ENCODE measurements at regions not wholly inside any gene's neighbourhood (a gene's known extent, or its start where the extent isn't known, plus 50 kb on each side); places are given as distances from the start of the nearest gene placed in this dataset.

GRCh38 chr12:91565246-91565645, 382.6 kb upstream of the DCN start:
- intact Hi-C loops (cut with DNase I), result no loop called here
- no peak for ATAC-seq
- TF ChIP-seq CTCF (IDR thresholded peaks at IDR 0.05), result no peak

GRCh38 chr12:91563011-91563765, 380.6 kb upstream of the DCN start:
- H3K27ac ChIP-seq, result no peak overlapping the region
- no peak overlapping the region for H3K4me3 ChIP-seq
- no peak for DNase-seq
- H3K36me3 ChIP-seq, result no peaks in the 10 kb centered on the region
- no peaks in the 10 kb centered on the region for H3K27me3 ChIP-seq (ENCODE audit: low read depth)
- intact Hi-C loops (cut with DNase I), result no loop called here
- H3K9me3 ChIP-seq, result no peaks in the 10 kb centered on the region
- no peak for TF ChIP-seq CTCF (IDR thresholded peaks at IDR 0.05)
- ATAC-seq, result no peak
- no peaks in the 10 kb centered on the region for H3K4me1 ChIP-seq

More at GRCh38 chr12:91565246-91565645, 382.6 kb upstream of the DCN start:
- no peaks in the 10 kb centered on the region for H3K9me3 ChIP-seq
- no peaks in the 10 kb centered on the region for H3K4me1 ChIP-seq
- no peak for DNase-seq
- H3K4me3 ChIP-seq, result no peak overlapping the region
- H3K27ac ChIP-seq, result no peak overlapping the region
- H3K36me3 ChIP-seq, result no peaks in the 10 kb centered on the region
- no peaks in the 10 kb centered on the region for H3K27me3 ChIP-seq (ENCODE audit: low read depth)

GRCh38 chr12:91562476-91562875, 379.9 kb upstream of the DCN start:
- no peaks in the 10 kb centered on the region for H3K36me3 ChIP-seq
- no peak overlapping the region for H3K27ac ChIP-seq
- intact Hi-C loops (cut with DNase I), result no loop called here
- TF ChIP-seq CTCF (IDR thresholded peaks at IDR 0.05), result no peak
- no peaks in the 10 kb centered on the region for H3K9me3 ChIP-seq
- ATAC-seq (peak; percentile 32 to 37), DNase-seq (no peak)
- no peaks in the 10 kb centered on the region for H3K4me1 ChIP-seq
- no peaks in the 10 kb centered on the region for H3K27me3 ChIP-seq (ENCODE audit: low read depth)
- H3K4me3 ChIP-seq, result no peak overlapping the region

GRCh38 chr12:91561958-91562325, 379.3 kb upstream of the DCN start:
- intact Hi-C loops (cut with DNase I), result no loop called here
- DNase-seq, result no peak
- Histone ChIP-seq H3K27me3 (ENCODE audit: low read depth) (no peaks in the 10 kb centered on the region), H3K36me3 (no peaks in the 10 kb centered on the region), H3K27ac (no peak overlapping the region), H3K4me1 (no peaks in the 10 kb centered on the region), H3K4me3 (no peak overlapping the region), H3K9me3 (no peaks in the 10 kb centered on the region)
- TF ChIP-seq CTCF (IDR thresholded peaks at IDR 0.05), result no peak
- peak in 1 of 2 donors; percentile 14 for ATAC-seq

GRCh38 chr12:91561301-91561957, 378.8 kb upstream of the DCN start:
- DNase-seq (no peak), ATAC-seq (no peak)
- Histone ChIP-seq H3K9me3 (no peaks in the 10 kb centered on the region), H3K36me3 (no peaks in the 10 kb centered on the region), H3K4me3 (no peak overlapping the region), H3K27me3 (ENCODE audit: low read depth) (no peaks in the 10 kb centered on the region), H3K27ac (no peak overlapping the region), H3K4me1 (no peaks in the 10 kb centered on the region)
- no peak for TF ChIP-seq CTCF (IDR thresholded peaks at IDR 0.05)
- intact Hi-C loops (cut with DNase I), result no loop called here

Measured in lower lobe of right lung (tissue), 2 donors.